K562 (cell line): ENCODE measurements at regions not wholly inside any gene's neighbourhood (a gene's known extent, or its start where the extent isn't known, plus 50 kb on each side); places are given as distances from the start of the nearest gene placed in this dataset.

Source experiments
- ATAC-seq: fragments of 200-7000 bp; cut with Tn5 transposase; 3 replicates; pipeline ENCODE4 v1.9.1; 2020; ENCODE audit warnings: moderate library complexity
- BruUV-seq: library from RNA; stranded (reverse); fragments of 400-500 nt; replicated peaks from 2 replicates; lab custom pipeline; 2021; lab: Mats Ljungman, UMichigan
- CTCF ChIA-PET: fragments of 300-600 bp; formaldehyde crosslinking; extraction: SDS; loops from one replicate; lab custom pipeline; 2021; ENCODE audit warnings: low intra/inter-chr PET ratio; lab: Yijun Ruan, JAX
- POLR2A ChIA-PET: fragments of 300-600, 350-650 bp; sonication (Branson Sonifier 250); formaldehyde crosslinking; extraction: SDS; loops from one replicate; lab custom pipeline; 2021; ENCODE audit warnings: antibody characterized with exemption, inconsistent platforms; lab: Yijun Ruan, JAX
- DNase-seq, 4 experiments: peaks; one replicate each; pipeline versions ENCODE4 v3.0.0 to v3.0.0-alpha.2; 2011 to 2018; ENCODE audit warnings: low spot score in 3 of 4, mixed read lengths in 3 of 4; ENCODE audit errors: extremely low read depth in 1 of 4
- FAIRE-seq: peaks from 2 replicates; lab custom pipeline; 2011; peaks lifted over from hg19 to GRCh38; lab: Jason Lieb, UNC
- H2AFZ ChIP-seq: 2 replicates; pipeline ENCODE4 v1.6.0; 2011; ENCODE audit warnings: low read depth, low read length, control low read depth, inconsistent platforms
- H3K27ac ChIP-seq: fragments of 200-600 bp; 3 replicates; pipeline ENCODE4 v1.8.0; 2011; ENCODE audit warnings: low read depth, mild to moderate bottlenecking, control low read depth, inconsistent platforms, low read length, moderate library complexity, mixed read lengths; ENCODE audit errors: extremely low read depth
- H3K27me3 ChIP-seq, 2 experiments: fragments of 300-600 bp in 1 of 2; 2 replicates in 1 of 2; 3 replicates in 1 of 2; pipeline versions ENCODE4 v1.6.0 to v1.8.0; 2011; ENCODE audit warnings: inconsistent platforms in 2 of 2, low read length in 2 of 2, mild to moderate bottlenecking in 1 of 2, mixed read lengths in 1 of 2, moderate library complexity in 1 of 2; ENCODE audit not compliant: control insufficient read depth in 2 of 2, insufficient read depth in 2 of 2
- H3K36me3 ChIP-seq: fragments of 300-600 bp; 3 replicates; pipeline ENCODE4 v1.8.0; 2011; ENCODE audit warnings: mild to moderate bottlenecking, low read length, inconsistent platforms; ENCODE audit not compliant: control insufficient read depth, insufficient read depth
- H3K4me1 ChIP-seq, 2 experiments: fragments of 200-600 bp in 1 of 2; replicated peaks in 1 of 2; 2 replicates in 1 of 2; 3 replicates in 1 of 2; pipeline versions ENCODE4 v1.5.1 to v1.8.0; 2011; ENCODE audit warnings: inconsistent platforms in 2 of 2, low read length in 2 of 2, mild to moderate bottlenecking in 1 of 2, mixed read lengths in 1 of 2, moderate library complexity in 1 of 2; ENCODE audit not compliant: control insufficient read depth in 2 of 2, insufficient read depth in 2 of 2
- H3K4me2 ChIP-seq: 2 replicates; pipeline ENCODE4 v1.6.1; 2011; ENCODE audit warnings: low read length, control low read depth, inconsistent platforms, mixed read lengths; ENCODE audit not compliant: insufficient read depth
- H3K4me3 ChIP-seq: fragments of 200-600 bp; sonication (generic), shearing (Covaris generic); 2 replicates; pipeline ENCODE4 v1.5.1; 2016; ENCODE audit warnings: control low read depth, inconsistent platforms
- H3K79me2 ChIP-seq: fragments of 200-600 bp; 3 replicates; pipeline ENCODE4 v1.8.0; 2011; ENCODE audit warnings: low read length, inconsistent platforms; ENCODE audit not compliant: control insufficient read depth, insufficient read depth
- H3K9ac ChIP-seq, 2 experiments: 2 replicates each; pipeline versions ENCODE4 v1.6.0 to v1.6.1; 2011; ENCODE audit warnings: low read depth in 2 of 2, low read length in 2 of 2, control low read depth in 1 of 2, inconsistent platforms in 1 of 2, mild to moderate bottlenecking in 1 of 2, mixed read lengths in 1 of 2; ENCODE audit not compliant: insufficient read depth in 1 of 2
- H3K9me1 ChIP-seq: one replicate; pipeline ENCODE4 v1.6.0; 2011; ENCODE audit warnings: inconsistent platforms, mild to moderate bottlenecking, low read length, moderate library complexity; ENCODE audit not compliant: control insufficient read depth, insufficient read depth
- H3K9me3 ChIP-seq: replicated peaks from 2 replicates; pipeline ENCODE4 v1.5.1; 2011; ENCODE audit warnings: low read depth, low read length, inconsistent platforms; ENCODE audit not compliant: control insufficient read depth, insufficient read depth
- H4K20me1 ChIP-seq: replicated peaks from 2 replicates; pipeline ENCODE4 v1.6.1; 2011; ENCODE audit warnings: low read length, inconsistent platforms, mixed read lengths; ENCODE audit not compliant: control insufficient read depth, insufficient read depth
- ARID4B ChIP-seq: sonication (generic); formaldehyde crosslinking; IDR thresholded peaks from 2 replicates; pipeline ENCODE4 v1.8.0; 2022; ENCODE audit warnings: mild to moderate bottlenecking, missing genetic modification reagents
- CC2D1A ChIP-seq: fragments of 450-650 bp; IDR thresholded peaks from 2 replicates; pipeline ENCODE4 v1.6.1; 2017; ENCODE audit warnings: mild to moderate bottlenecking
- E2F3 ChIP-seq: fragments of 250-450 bp; sonication (Bioruptor Pico); IDR thresholded peaks from 2 replicates; pipeline ENCODE4 v1.4.0; 2020; ENCODE audit warnings: mild to moderate bottlenecking
- HINFP ChIP-seq: fragments of 450-650 bp; conservative IDR thresholded peaks from 2 replicates; pipeline ENCODE4 v1.6.1; 2016; ENCODE audit warnings: missing genetic modification characterization, low read depth, mild to moderate bottlenecking, control low read depth, missing compliant biosample characterization
- ID3 ChIP-seq, 2 experiments: fragments of 250-450 bp in 1 of 2; fragments of 450-650 bp in 1 of 2; sonication (Bioruptor Pico) in 1 of 2; IDR thresholded peaks; 2 replicates each; pipeline versions ENCODE4 v1.6.1 to v1.8.0; 2016 to 2021; ENCODE audit warnings: mild to moderate bottlenecking in 2 of 2, moderate library complexity in 2 of 2, missing compliant biosample characterization in 1 of 2, missing genetic modification characterization in 1 of 2
- SOX6 ChIP-seq: fragments of 450-650 bp; IDR thresholded peaks from 2 replicates; pipeline ENCODE4 v1.6.1; 2014; ENCODE audit warnings: mild to moderate bottlenecking
- ZNF324 ChIP-seq: fragments of 250-450 bp; sonication (Bioruptor Pico); IDR thresholded peaks from 2 replicates; pipeline ENCODE4 v1.4.0; 2020; ENCODE audit warnings: mild to moderate bottlenecking
- ZNF57 ChIP-seq: fragments of 450-650 bp; formaldehyde crosslinking; IDR thresholded peaks from 2 replicates; pipeline ENCODE4 v1.4.0; 2020; ENCODE audit warnings: mild to moderate bottlenecking, moderate library complexity
- WGBS: fragments of 100-300 bp; shearing (Covaris generic); methylation state at CpG from one replicate; pipeline ENCODE4 v1.1.6; 2016; ENCODE audit warnings: low coverage, mixed read lengths; ENCODE audit not compliant: insufficient coverage; ENCODE audit errors: missing lambda C conversion rate; 5-methylcytosine and 5-hydroxymethylcytosine counted together
- in situ Hi-C: fragments of 300-500 bp; cut with MboI; formaldehyde crosslinking; loops from 4 replicates; pipeline ENCODE4 v1.15.0; 2018; ENCODE audit warnings: inconsistent platforms, mixed read lengths
- intact Hi-C: fragments of 100-400 bp; cut with micrococcal nuclease; formaldehyde crosslinking; loops from 2 replicates; pipeline ENCODE4 v1.14.2; 2022
- TF ChIP-seq, protein P1 (sequence below), 3 experiments: fragments of 200-800 bp in 1 of 3; fragments of 250-450 bp in 1 of 3; fragments of 450-650 bp in 1 of 3; sonication (Bioruptor Pico) in 1 of 3; sonication (Bioruptor generic) in 1 of 3; formaldehyde crosslinking in 1 of 3; IDR thresholded peaks; 2 replicates each; pipeline versions ENCODE4 v1.6.1 to v1.8.0; 2016 to 2022; ENCODE audit warnings: mild to moderate bottlenecking in 2 of 3, missing genetic modification characterization in 2 of 3, missing compliant biosample characterization in 1 of 3, moderate library complexity in 1 of 3

- no peak overlapping the region for H3K4me3 ChIP-seq
- no peaks in the 10 kb centered on the region for H3K9me3 ChIP-seq
- DNase-seq (no peak), ATAC-seq (no peak), FAIRE-seq (peak; percentile 59)
- no peaks in the 10 kb centered on the region for H3K36me3 ChIP-seq
- H3K79me2 ChIP-seq, result no peaks in the 10 kb centered on the region
- H4K20me1 ChIP-seq, result no peaks in the 10 kb centered on the region
- H3K27ac ChIP-seq, result no peak overlapping the region
- CTCF ChIA-PET, result no interaction called here
- no TSS peak for BruUV-seq
- H3K9ac ChIP-seq, result no peak overlapping the region
- H3K27me3 ChIP-seq, result peaks cover 4 to 5% of the 10 kb centered on the region in 2 experiments; a peak in 2 of 5 replicates
- intact Hi-C loops (loop anchor here (5.0 kb wide), 1 partner anchor 230 kb away; no protein-coding TSS in a partner anchor), in situ Hi-C loops (no loop called here)
- no peaks in the 10 kb centered on the region for H3K9me1 ChIP-seq
- TF ChIP-seq SOX6, result no peak
- no peak for TF ChIP-seq ZNF57 (CRISPR knock-in tag)
- TF ChIP-seq ZNF324 (CRISPR knock-in tag), result no peak
- no peak for TF ChIP-seq ID3 (CRISPR knock-in tag; IDR thresholded peaks at IDR 0.05)
- no peak for TF ChIP-seq ID3 (tag; IDR thresholded peaks at IDR 0.05)
- no peak for TF ChIP-seq ARID4B
- no peak for TF ChIP-seq E2F3
- TF ChIP-seq CC2D1A, result no peak
- TF ChIP-seq, protein P1, sequence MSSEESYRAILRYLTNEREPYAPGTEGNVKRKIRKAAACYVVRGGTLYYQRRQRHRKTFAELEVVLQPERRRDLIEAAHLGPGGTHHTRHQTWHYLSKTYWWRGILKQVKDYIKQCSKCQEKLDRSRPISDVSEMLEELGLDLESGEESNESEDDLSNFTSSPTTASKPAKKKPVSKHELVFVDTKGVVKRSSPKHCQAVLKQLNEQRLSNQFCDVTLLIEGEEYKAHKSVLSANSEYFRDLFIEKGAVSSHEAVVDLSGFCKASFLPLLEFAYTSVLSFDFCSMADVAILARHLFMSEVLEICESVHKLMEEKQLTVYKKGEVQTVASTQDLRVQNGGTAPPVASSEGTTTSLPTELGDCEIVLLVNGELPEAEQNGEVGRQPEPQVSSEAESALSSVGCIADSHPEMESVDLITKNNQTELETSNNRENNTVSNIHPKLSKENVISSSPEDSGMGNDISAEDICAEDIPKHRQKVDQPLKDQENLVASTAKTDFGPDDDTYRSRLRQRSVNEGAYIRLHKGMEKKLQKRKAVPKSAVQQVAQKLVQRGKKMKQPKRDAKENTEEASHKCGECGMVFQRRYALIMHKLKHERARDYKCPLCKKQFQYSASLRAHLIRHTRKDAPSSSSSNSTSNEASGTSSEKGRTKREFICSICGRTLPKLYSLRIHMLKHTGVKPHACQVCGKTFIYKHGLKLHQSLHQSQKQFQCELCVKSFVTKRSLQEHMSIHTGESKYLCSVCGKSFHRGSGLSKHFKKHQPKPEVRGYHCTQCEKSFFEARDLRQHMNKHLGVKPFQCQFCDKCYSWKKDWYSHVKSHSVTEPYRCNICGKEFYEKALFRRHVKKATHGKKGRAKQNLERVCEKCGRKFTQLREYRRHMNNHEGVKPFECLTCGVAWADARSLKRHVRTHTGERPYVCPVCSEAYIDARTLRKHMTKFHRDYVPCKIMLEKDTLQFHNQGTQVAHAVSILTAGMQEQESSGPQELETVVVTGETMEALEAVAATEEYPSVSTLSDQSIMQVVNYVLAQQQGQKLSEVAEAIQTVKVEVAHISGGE (CRISPR knock-in tag; IDR thresholded peaks at IDR 0.05), result no peak
- TF ChIP-seq HINFP (tag), result no peak
- H3K4me2 ChIP-seq, result no peak overlapping the region
- POLR2A ChIA-PET, result interaction anchor here (1.2 kb wide), 1 partner anchor 10 kb away, joined by 3 read pairs; no protein-coding TSS in a partner anchor
- WGBS, result 0% methylated on average over 2 of the region's 2 CpGs
- H2AFZ ChIP-seq, result no peak overlapping the region
- no peaks in the 10 kb centered on the region for H3K4me1 ChIP-seq
Observed at GRCh38 chr10:78427497-78428031, 393.9 kb downstream of the RPS24 start.
